PC-3 (cell line): ENCODE measurements at regions not wholly inside any gene's neighbourhood (a gene's known extent, or its start where the extent isn't known, plus 50 kb on each side); places are given as distances from the start of the nearest gene placed in this dataset.

Source experiments
- ATAC-seq: fragments of 200-7000 bp; cut with Tn5 transposase; 2 replicates; pipeline ENCODE4 v1.9.1; 2020; ENCODE audit warnings: mild to moderate bottlenecking, moderate library complexity
- BruUV-seq: library from RNA; stranded (reverse); fragments of 400-500 nt; replicated peaks from 2 replicates; lab custom pipeline; 2021; lab: Mats Ljungman, UMichigan
- CTCF ChIA-PET: fragments of 300-600 bp; sonication (Branson Sonifier 250); formaldehyde crosslinking; loops from one replicate; lab custom pipeline; 2022; ENCODE audit warnings: antibody characterized with exemption; lab: Charles Lee
- POLR2A ChIA-PET: fragments of 300-600 bp; sonication (Branson Sonifier 250); formaldehyde crosslinking; loops from one replicate; lab custom pipeline; 2022; ENCODE audit warnings: antibody characterized with exemption; ENCODE audit not compliant: unreplicated experiment; lab: Charles Lee
- DNase-seq: peaks from one replicate; pipeline ENCODE4 v3.0.0-alpha.2; 2015
- H2AFZ ChIP-seq: fragments of 300-600 bp; sonication (generic); 2 replicates; pipeline ENCODE4 v1.6.0; 2016; ENCODE audit warnings: antibody characterized with exemption, low read length
- H3F3A ChIP-seq: fragments of 300-600 bp; sonication (generic); one replicate; pipeline ENCODE4 v1.6.0; 2017; ENCODE audit warnings: antibody characterized with exemption, low read length, control low read depth, mild to moderate bottlenecking; ENCODE audit not compliant: unreplicated experiment
- H3K27ac ChIP-seq: fragments of 300-600 bp; sonication (generic); 2 replicates; pipeline ENCODE4 v1.5.1; 2016; ENCODE audit warnings: mild to moderate bottlenecking, low read length
- H3K27me3 ChIP-seq: fragments of 300-600 bp; sonication (generic); 2 replicates; pipeline ENCODE4 v1.6.1; 2016; ENCODE audit warnings: low read length, mixed read lengths
- H3K36me3 ChIP-seq: fragments of 300-600 bp; sonication (generic); 2 replicates; pipeline ENCODE4 v1.6.1; 2016; ENCODE audit warnings: low read depth, mixed run types, low read length, mixed read lengths
- H3K4me1 ChIP-seq: fragments of 300-600 bp; sonication (generic); 2 replicates; pipeline ENCODE4 v1.5.1; 2016; ENCODE audit warnings: low read length; ENCODE audit not compliant: insufficient read depth
- H3K4me2 ChIP-seq: fragments of 300-600 bp; sonication (generic); 2 replicates; pipeline ENCODE4 v1.6.0; 2016; ENCODE audit warnings: low read length
- H3K4me3 ChIP-seq: fragments of 300-600 bp; sonication (generic); 2 replicates; pipeline ENCODE4 v1.5.1; 2016; ENCODE audit warnings: mild to moderate bottlenecking, low read length, mixed read lengths
- H3K79me2 ChIP-seq: fragments of 300-600 bp; sonication (generic); 2 replicates; pipeline ENCODE4 v1.6.1; 2017; ENCODE audit warnings: low read length, mixed read lengths
- H3K9ac ChIP-seq: fragments of 300-600 bp; sonication (generic); 2 replicates; pipeline ENCODE4 v1.6.0; 2016; ENCODE audit warnings: mild to moderate bottlenecking, low read length
- H3K9me2 ChIP-seq: fragments of 300-600 bp; sonication (generic); replicated peaks from 2 replicates; pipeline ENCODE4 v1.6.1; 2016; ENCODE audit warnings: mixed run types, low read length, mixed read lengths
- H3K9me3 ChIP-seq: fragments of 300-600 bp; sonication (generic); 2 replicates; pipeline ENCODE4 v1.6.1; 2016; ENCODE audit warnings: low read length, mixed read lengths
- H4K20me1 ChIP-seq: fragments of 300-600 bp; sonication (generic); 2 replicates; pipeline ENCODE4 v1.6.1; 2016; ENCODE audit warnings: low read length, mixed read lengths
- CTCF ChIP-seq: fragments of 300-600 bp; sonication (generic); conservative IDR thresholded peaks from 2 replicates; pipeline ENCODE4 v1.5.1; 2017; ENCODE audit warnings: antibody characterized with exemption, low read depth, mild to moderate bottlenecking, low read length
- EZH2 ChIP-seq: fragments of 300-600 bp; sonication (generic); IDR thresholded peaks from one replicate; pipeline ENCODE4 v1.6.1; 2017; ENCODE audit warnings: antibody characterized with exemption, mild to moderate bottlenecking, low read length; ENCODE audit not compliant: unreplicated experiment
- EZH2phosphoT487 ChIP-seq: fragments of 300-600 bp; sonication (generic); IDR thresholded peaks from 2 replicates; pipeline ENCODE4 v1.6.1; 2018; ENCODE audit warnings: mild to moderate bottlenecking, antibody characterized with exemption, low read length, borderline replicate concordance
- intact Hi-C: fragments of 100-400 bp; cut with micrococcal nuclease; formaldehyde crosslinking; loops from 2 replicates; pipeline ENCODE4 v1.9.0; 2023

- CTCF ChIA-PET = interaction anchor here (0.5 kb wide), 1 partner anchor 577 kb away, joined by 3 read pairs; no protein-coding TSS in a partner anchor
- intact Hi-C loops = no loop called here
- H3K27ac ChIP-seq = no peak overlapping the region
Measured at GRCh38 chr2:226132323-226133215, 667.1 kb downstream of the IRS1 start.

DNA sequence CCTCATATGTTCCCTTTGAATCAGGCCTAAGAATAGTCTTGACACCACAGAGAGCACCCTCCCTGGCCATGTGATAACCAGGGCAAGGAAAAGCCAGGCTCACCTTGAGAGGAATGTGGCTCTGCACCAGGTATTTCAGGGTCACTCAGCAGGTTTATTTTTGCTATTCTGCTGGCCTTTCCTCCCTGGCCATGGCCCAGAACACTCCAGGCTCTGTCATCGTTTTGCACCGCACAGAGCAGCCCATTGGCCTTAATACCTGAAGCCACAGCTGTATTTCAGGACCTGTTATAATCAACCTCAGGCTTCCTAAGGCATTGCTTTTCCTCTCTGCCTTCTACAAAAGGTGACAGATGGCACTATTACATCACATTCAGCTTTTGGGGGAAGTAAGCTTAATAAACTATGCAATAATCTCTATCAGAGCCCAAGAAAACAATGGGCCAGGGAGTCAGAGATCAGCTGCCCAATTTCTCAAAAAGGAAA lies 668.3 kb downstream of the IRS1 start:
- H3K27me3 ChIP-seq = no peaks in the 10 kb centered on the region
- H3K9ac ChIP-seq = no peak overlapping the region
- TF ChIP-seq CTCF = no peak
- no peak for TF ChIP-seq EZH2
- no peak for TF ChIP-seq EZH2phosphoT487
- H3K4me3 ChIP-seq = no peak overlapping the region
- H3K9me2 ChIP-seq = no peaks in the 10 kb centered on the region
- CTCF ChIA-PET = no interaction called here
- H3K9me3 ChIP-seq = no peaks in the 10 kb centered on the region
- POLR2A ChIA-PET = no interaction called here
- no peak overlapping the region for H2AFZ ChIP-seq
- intact Hi-C loops = no loop called here
- H3K79me2 ChIP-seq = no peaks in the 10 kb centered on the region
- no peak overlapping the region for H3K4me2 ChIP-seq
- H4K20me1 ChIP-seq = no peaks in the 10 kb centered on the region
- ATAC-seq = no peak
- no peak for DNase-seq
- H3K27ac ChIP-seq = no peak overlapping the region
- no peaks in the 10 kb centered on the region for H3F3A ChIP-seq
- BruUV-seq = no TSS peak
- 0 out of 2 replicates have a peak, but pooled peaks cover 6% of the 10 kb centered on the region for H3K4me1 ChIP-seq
- H3K36me3 ChIP-seq = no peaks in the 10 kb centered on the region

More at GRCh38 chr2:226132323-226133215, 667.1 kb downstream of the IRS1 start:
- ATAC-seq = no peak
- no TSS peak for BruUV-seq
- Histone ChIP-seq H3K4me2 (no peak overlapping the region), H3K9ac (no peak overlapping the region), H3K79me2 (no peaks in the 10 kb centered on the region), H3K9me3 (no peaks in the 10 kb centered on the region), H3K9me2 (no peaks in the 10 kb centered on the region), H3F3A (no peaks in the 10 kb centered on the region), H3K4me3 (no peak overlapping the region), H3K27me3 (no peaks in the 10 kb centered on the region), H2AFZ (no peak overlapping the region), H4K20me1 (no peaks in the 10 kb centered on the region), H3K4me1 (peaks cover 17% of the 10 kb centered on the region), H3K36me3 (no peaks in the 10 kb centered on the region)
- POLR2A ChIA-PET = interaction anchor here (0.6 to 0.7 kb wide), 2 partner anchors 38 to 658 kb away, joined by 3 to 4 read pairs; no protein-coding TSS in a partner anchor
- no peak for TF ChIP-seq EZH2phosphoT487
- no peak for TF ChIP-seq EZH2
- TF ChIP-seq CTCF = no peak
- no peak for DNase-seq
